ENCODE measurements at regions not wholly inside any gene's neighbourhood (a gene's known extent, or its start where the extent isn't known, plus 50 kb on each side); places are given as distances from the start of the nearest gene placed in this dataset.

GRCh38 chr4:16302648-16303047 lies 76.4 kb upstream of the TAPT1 start:
- Histone ChIP-seq H3K4me1 (no peaks in the 10 kb centered on the region), H3K36me3 (no peaks in the 10 kb centered on the region), H3K9me3 (no peaks in the 10 kb centered on the region), H3K4me3 (no peak overlapping the region), H3K27me3 (no peaks in the 10 kb centered on the region), H3K27ac (no peak overlapping the region)
- intact Hi-C loops (cut with DNase I): no loop called here
- DNase-seq (ENCODE audit: low spot score in 2 of 2): no peak
- no peak for TF ChIP-seq CTCF (IDR thresholded peaks at IDR 0.05)

- intact Hi-C loops (cut with DNase I): no loop called here
- no peak for DNase-seq (ENCODE audit: low spot score in 2 of 2)
- Histone ChIP-seq H3K36me3 (no peaks in the 10 kb centered on the region), H3K4me3 (no peak overlapping the region), H3K9me3 (peaks cover 0 to 4% of the 10 kb centered on the region in 2 donors), H3K27ac (no peak overlapping the region), H3K27me3 (no peaks in the 10 kb centered on the region), H3K4me1 (no peaks in the 10 kb centered on the region)
- TF ChIP-seq CTCF (IDR thresholded peaks at IDR 0.05): no peak
These were observed 70.7 kb upstream of the TAPT1 start for GRCh38 chr4:16297003-16297402.

GRCh38 chr4:16294455-16294854 lies 68.2 kb upstream of the TAPT1 start:
- DNase-seq (ENCODE audit: low spot score in 2 of 2): no peak
- intact Hi-C loops (cut with DNase I): no loop called here
- H3K36me3 ChIP-seq: no peaks in the 10 kb centered on the region
- no peak overlapping the region for H3K4me3 ChIP-seq
- no peaks in the 10 kb centered on the region for H3K27me3 ChIP-seq
- H3K27ac ChIP-seq: no peak overlapping the region
- no peaks in the 10 kb centered on the region for H3K4me1 ChIP-seq
- TF ChIP-seq CTCF (IDR thresholded peaks at IDR 0.05): no peak
- peaks cover 0 to 4% of the 10 kb centered on the region in 2 donors for H3K9me3 ChIP-seq

- no peaks in the 10 kb centered on the region for H3K4me1 ChIP-seq
- DNase-seq (ENCODE audit: low spot score in 2 of 2): no peak
- H3K27me3 ChIP-seq: no peaks in the 10 kb centered on the region
- no peak for TF ChIP-seq CTCF (IDR thresholded peaks at IDR 0.05)
- peaks cover 0 to 4% of the 10 kb centered on the region in 2 donors for H3K9me3 ChIP-seq
- no peak overlapping the region for H3K4me3 ChIP-seq
- no peaks in the 10 kb centered on the region for H3K36me3 ChIP-seq
- H3K27ac ChIP-seq: no peak overlapping the region
- intact Hi-C loops (cut with DNase I): no loop called here
These were observed 67.1 kb upstream of the TAPT1 start for GRCh38 chr4:16293210-16293838.

GRCh38 chr4:16292585-16292984 lies 66.3 kb upstream of the TAPT1 start:
- no peak for TF ChIP-seq CTCF (IDR thresholded peaks at IDR 0.05)
- Histone ChIP-seq H3K9me3 (peaks cover 0 to 4% of the 10 kb centered on the region in 2 donors), H3K4me1 (no peaks in the 10 kb centered on the region), H3K27me3 (no peaks in the 10 kb centered on the region), H3K4me3 (no peak overlapping the region), H3K27ac (no peak overlapping the region), H3K36me3 (no peaks in the 10 kb centered on the region)
- intact Hi-C loops (cut with DNase I): no loop called here
- no peak for DNase-seq (ENCODE audit: low spot score in 2 of 2)
